ELF-1 (cell line): ENCODE measurements at regions not wholly inside any gene's neighbourhood (a gene's known extent, or its start where the extent isn't known, plus 50 kb on each side); places are given as distances from the start of the nearest gene placed in this dataset.
A peak's percentile ranks its signal among the peaks of the same experiment; 100 is the strongest.

ENCODE experiments used
- DNase-seq: peaks from one replicate; pipeline ENCODE4 v3.0.0-alpha.2; 2016; ENCODE audit warnings: low read depth, low spot score

DNA sequence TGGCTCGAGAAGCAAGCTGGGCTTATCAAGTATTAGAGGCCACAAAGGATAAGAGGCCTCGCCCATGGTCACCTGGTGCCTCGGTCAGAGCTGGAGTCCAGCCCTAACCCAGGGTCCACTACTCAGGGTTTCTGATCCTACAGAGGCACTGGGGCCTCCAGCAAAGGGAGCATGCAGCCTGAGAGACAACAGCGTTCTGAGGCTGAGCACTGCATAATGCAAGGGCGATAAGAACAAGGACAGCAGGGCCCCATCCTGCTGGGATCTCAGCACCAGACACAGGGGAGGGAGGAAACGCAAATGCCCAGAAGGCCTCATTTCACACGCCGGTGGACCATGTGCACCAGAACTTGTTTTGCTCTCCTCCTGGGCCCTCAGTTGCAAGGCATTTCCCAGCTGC, 63.0 kb downstream of the C5orf15 start:
- peak; percentile 36 for DNase-seq

DNA sequence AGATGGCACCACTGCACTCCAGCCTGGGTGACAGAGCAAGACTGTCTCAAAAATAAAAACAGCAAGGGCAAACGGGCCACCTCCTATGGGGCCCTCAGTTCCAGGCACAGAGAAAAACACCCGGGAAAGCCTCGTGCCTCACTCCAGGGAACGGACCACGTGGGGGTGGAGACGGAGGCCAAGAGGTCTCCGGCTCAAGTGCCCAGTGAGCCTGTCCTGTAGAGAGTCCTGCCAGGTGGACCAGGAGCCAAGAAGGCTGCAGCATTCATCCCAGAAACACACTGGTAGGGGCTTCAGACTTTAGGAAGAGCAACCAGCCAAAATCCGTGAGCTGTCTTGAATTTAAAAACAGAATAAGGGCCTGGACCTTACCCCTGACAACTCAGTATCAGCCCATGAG, 63.8 kb downstream of the C5orf15 start:
- DNase-seq, result no peak

DNA sequence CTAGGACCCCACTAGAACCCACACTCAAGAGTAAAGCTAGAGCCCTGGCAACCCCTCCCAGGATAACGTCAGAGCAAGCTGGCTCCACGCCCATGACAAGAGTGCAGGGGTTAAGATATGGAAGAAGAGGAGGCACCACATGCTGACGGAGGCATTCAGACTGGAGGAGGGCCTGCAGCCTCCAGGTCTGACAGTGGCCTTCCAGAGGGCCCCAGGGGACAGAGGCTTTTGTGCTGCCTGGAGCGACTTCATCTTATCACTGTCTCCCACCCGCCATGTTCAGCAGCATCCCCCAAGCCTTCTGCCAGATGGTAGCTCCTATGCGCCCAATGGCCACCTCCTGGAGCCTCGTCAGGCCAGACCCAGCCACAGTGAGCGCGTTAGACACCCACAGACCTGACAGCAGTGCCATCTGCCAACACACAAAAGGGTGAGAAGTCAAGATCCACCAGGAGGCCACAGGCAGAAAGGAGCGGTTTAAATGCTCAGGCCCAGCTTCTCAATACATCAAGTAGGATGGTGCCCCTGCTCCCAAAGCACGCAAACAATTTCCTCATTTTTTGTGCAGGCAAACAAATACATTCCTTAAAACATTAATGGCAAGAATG, 65.8 kb downstream of the C5orf15 start:
- DNase-seq, result peak; percentile 21

DNA sequence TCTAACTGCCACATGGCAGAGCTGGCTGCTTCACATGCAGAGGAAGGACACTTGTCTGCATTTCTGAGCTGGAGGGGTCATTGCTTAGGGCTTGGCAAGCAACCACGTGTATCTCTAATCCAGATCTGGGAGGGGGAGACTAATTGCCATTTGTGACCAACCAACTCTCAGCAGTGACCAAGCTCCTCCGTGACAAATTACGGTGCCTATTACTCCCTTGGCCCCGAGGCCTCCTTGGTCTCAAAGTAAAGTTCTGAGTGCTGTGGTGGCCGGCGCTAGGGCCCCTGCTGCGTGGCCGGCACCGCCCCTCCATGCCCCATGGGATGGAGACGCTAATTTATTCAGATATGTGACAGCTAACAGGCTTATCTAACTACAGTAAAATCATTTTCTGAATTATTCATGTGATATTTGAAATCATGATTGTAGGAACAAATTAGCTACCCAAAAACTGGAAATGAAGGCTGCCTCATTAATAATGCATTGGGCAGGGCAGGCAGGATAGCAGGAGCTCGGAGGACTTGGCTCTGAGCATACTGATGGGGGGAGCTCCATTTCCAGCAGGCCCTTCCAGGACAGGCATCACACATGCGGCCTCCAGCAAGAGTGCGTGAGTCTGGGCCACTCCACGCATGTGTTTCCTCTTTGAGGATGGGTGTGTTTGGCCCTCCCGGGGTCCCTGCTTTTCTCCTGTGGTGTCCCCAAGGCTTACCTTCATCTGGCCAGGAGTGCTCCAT, 67.7 kb downstream of the C5orf15 start:
- DNase-seq, result peak; percentile 60

DNA sequence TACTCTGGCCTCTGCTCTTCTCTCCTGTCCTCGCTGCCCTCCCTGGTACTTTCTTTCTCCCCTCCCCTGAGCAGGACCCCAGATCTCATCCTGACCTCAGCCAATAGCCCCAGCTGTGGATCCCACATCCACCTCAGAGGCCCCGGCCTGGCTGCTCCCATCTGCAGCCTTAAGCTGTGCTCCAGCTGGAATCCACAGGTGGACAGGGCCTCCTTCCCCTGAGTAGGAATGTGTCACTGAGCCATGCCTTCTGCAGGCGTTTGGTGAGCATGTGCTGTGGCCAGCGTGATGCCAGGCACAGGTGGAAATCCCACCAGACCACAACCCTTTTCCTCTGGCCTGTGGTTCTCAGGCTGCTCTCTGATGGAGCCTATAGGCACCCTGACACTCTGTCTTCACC, 68.9 kb downstream of the C5orf15 start:
- DNase-seq, result no peak

DNA sequence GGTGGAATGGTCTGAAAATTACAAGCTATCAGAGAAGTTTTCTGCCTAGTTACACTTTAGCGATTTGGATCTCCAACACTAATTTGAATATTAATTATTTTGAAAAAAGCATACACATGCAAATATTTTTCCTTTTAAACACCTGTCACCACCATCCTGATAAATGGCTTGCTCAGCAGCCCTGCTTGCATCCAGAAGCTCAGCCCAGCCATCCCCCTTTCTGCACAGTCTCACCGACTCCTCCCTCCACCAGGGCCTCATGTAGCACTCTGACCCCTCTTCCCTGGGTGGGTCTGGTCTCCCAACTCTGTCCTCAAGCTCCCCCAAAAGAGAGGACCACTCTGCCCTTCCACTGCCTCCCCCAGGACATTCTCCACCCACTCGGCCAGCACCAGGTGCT, 70.0 kb downstream of the C5orf15 start:
- DNase-seq, result no peak

DNA sequence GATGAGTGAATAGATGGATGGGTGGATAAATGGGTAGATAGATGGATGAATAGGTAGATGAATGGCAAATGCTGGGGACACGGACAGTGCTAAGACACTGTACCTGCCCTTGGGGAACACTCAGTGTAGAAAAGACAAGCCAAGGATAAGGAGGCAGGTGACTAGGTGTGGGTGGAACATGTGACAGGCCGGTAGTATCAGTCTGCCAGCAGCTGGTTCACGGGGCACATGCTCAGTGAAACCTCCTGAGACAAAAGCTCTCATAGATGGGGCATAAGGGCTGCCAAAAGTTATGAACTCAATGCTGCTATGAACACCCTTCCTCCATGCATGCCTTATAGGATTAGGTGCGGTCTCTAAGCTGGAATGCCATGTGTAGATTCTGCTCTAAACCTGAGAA, 71.0 kb downstream of the C5orf15 start:
- no peak for DNase-seq

DNA sequence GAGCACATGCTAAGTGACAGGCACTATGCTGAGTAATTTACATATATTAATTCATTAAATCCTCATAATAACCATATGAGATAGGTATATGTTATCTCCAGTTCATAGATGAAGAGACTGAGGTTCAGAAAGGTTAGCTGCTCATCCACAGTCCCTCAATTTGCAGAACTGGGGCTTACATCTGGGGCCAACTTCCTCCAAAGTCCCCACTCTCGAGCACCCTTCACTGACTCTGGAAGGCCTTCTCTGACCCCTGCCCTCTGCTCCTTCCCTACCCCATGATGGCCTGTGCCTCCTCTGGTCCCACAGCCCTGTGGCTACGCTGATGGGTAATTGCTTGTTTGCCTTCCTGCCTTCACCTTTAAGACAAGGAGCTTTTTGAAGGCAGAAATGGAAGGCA, 71.6 kb downstream of the C5orf15 start:
- no peak for DNase-seq

DNA sequence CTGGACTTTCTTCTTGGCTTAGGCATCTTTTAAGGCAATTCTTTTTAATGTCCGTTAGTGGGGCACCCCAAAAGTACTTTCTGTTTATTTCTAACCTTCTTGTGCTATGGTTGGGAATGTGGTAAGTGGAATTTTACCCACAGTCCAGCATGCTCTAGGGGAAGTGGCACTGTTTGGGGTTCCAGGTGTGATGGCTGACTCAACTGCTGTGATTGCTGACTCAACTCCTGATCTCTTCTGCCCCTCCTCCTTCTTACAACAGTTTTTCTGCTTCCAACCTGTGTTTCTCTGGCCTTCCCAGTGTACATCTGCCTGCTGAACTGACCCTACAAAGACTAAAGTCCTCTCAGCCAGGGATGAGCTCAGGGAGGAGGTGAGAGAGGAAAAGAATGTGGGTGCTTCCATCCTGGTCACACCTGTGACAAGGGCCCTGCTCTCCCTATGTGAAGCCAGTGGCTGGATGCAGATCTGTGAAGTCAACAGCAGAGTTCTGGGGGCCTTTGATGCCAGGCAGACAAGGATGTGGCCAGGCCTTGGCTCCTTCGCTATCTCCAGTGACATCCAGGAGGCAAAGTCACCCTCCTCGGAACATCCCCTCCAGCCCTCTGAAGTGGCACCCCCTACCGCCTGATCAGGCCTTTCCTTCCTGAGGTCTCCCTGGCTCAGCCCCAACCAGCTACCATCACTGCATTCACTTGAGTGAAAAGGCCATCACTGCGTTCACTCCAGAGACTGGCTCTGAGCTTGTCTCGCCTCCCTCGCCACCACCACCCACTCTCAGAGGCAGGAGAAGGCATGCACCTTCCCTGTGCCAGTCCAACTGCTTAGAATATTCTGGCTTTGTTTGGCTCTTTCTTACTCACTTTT, 72.2 kb downstream of the C5orf15 start:
- DNase-seq, result no peak

DNA sequence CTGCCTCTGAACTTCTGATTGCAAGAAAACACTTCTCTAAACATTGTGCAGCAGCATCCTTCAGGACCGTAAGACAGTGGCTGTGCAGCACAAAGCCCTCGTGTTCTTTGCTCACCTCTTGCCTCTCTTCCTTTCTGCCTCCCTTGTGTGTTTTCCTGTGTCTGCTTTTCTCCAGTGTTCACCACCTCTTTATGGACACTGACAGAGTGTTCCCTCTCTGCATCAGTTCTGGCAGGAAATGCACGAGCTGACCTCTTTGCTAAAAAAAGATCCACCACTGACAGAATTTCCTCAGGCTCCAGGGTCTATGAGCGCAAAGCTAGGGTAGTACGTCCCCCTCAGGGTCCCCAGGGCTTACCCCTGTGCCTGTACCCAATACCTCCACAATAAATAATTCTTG, 74.3 kb downstream of the C5orf15 start:
- no peak for DNase-seq

DNA sequence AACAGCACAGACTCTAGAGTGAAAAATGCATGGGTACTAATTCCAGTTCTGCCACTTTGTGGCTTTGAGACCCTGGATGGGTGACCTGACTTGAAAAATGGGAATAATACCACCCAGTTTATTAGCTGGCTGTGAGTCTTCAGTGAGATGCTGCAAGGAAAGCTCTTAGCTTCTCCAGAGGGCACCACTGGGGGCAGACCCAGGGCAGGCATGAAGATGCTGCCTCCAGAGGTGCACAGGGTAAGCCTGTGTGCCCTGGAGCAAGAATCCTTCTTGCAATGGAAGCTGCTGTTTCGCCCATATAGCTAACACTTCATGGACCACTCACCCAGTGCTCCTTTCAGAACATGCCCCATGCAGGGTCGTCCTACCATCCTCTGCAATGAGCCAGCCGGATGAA, 75.7 kb downstream of the C5orf15 start:
- no peak for DNase-seq

DNA sequence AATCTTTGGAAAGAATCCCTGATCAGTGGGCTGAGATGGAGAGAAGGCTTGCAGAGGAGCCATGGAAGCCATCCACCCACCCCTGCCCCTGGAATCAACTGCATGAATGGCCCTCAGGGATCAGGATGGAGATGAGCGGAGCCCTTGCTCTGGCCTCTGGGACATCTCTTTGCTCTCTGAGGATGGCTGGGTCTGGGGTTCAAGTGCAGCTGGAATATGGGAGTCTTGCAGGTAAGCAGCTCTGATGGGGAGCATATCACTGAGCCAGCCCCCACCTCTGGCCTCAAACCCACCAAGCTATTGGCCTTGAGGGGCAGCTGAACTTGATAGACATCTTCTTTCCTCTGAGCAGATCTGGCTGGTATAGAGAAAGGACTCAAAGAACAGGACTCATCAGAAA, 76.1 kb downstream of the C5orf15 start:
- no peak for DNase-seq

DNA sequence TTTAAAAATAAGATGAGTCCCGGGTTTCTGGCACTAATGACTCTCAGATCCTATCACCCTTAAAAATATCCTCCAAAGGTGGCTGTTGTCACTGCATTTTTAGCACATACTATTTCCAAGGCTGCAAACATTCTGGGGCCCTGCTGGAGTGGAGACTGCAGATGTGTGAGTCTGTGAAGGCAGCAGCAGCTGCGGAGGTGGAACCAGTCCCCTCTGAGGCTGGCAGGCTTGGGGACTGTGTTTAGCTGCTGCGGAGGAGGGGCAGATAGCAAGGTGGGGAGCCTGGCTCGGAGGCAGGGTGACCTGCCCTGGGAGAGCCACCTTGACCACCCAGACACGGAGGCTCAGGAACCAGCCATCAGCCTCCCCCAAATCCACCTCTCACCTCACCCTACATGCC, 77.0 kb downstream of the C5orf15 start:
- no peak for DNase-seq

DNA sequence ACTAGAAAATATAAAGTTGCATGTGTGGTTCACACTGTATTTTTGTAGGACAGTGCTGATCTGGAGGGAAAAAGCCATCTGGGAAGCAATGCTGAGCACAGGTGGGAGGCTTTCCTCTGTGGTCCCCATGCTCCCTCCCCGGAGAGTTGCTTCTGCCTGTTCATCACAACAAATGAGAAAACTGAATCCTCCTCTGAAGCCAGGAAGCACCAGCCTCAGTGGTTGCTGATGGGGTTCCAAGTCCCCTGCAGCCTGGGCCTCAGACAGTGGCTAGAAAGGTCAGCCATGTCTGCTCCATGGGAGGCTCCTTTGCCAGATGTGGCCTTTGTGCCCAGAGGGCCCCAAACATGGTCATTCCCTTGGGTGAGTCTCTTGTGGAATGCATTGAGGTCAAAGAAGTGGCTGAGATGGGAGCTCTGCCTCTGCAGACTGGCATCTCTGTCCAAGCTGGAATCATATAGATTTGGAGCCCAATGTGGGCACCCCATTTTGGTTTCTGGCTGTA, 77.6 kb downstream of the C5orf15 start:
- no peak for DNase-seq

DNA sequence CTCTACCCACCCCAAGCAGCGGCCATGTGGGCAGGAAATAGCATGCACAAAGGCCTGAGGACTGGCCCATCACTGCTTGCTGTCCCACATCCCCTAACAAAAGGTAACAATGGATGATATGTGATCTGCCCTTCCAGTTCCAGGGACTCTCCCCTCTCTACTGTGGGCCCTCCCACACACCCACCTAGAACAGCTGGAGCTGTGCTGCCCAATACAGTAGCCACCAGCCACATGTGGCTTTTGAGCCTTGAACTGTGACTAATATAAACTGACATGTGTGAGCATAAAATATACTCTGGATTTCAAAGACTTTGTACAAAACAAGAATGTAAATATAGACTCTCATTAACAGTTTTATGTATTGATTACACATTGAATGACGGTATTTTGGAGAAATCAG, 78.1 kb downstream of the C5orf15 start:
- no peak for DNase-seq

DNA sequence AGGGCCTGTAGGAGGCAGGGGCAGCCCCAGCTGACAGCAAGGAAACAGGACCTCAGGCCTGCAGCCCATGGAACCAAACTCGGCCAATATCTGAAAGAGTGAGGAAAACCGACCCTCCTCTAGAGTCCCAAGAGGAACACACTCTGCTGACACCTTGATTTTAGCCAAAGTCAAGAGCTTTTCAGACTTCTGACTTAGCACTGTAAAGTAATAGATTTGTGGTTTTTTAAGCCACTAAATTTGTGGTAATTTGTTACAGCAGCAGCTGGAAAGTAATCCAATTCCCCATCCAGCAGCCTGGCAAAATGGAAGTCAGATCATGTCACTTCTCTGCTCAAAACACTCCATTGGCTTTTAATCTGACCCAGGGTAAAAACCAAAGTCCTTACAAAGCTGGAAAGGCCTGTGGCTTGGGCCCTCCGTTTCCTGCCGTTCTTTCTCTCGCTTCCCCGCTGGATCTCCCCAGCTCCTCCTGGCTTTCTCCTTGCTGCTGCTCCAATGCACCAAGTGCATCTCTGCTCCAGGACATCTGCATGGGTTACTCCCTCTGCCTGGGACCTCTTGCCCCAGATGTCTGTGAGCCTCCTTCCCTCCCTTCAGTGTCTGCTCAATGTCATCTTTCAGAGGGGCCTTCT, 79.0 kb downstream of the C5orf15 start:
- no peak for DNase-seq

DNA sequence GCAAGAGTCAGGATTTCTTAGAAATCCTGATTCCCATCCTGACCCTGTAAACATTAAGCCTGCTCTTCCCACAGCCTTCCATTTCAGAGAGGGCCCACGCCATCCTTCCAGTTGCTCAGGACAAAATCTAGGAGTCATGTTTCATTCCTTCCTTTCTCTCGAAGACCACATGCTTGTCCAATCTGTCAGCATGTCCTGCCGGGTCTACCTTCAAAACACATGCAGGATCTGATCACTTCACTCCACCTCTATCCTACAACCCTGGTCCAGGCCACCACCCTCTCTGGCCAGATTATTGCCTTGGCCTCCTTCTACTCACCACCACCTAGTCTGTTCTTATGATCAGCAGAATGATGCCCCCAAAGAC, 79.8 kb downstream of the C5orf15 start:
- DNase-seq, result no peak

DNA sequence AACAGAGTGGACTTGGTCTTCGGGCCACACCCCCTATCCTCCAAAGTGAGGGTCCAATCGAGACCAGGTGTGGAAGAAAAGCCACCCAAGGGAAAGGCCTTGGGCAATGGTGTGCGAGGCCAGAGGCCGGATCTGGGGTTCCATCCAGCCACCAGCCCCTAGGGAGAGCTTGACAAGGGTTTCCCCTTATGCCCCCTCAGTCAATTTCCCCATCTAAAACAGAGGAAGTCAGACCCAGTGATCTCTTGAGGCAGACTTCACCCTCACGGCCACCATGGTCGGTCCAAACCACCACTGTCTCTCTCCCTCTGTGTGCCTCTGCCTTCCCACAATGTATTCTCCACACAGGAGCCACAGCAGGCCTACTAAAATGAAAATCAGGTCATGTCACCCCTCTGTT, 82.9 kb downstream of the C5orf15 start:
- no peak for DNase-seq

DNA sequence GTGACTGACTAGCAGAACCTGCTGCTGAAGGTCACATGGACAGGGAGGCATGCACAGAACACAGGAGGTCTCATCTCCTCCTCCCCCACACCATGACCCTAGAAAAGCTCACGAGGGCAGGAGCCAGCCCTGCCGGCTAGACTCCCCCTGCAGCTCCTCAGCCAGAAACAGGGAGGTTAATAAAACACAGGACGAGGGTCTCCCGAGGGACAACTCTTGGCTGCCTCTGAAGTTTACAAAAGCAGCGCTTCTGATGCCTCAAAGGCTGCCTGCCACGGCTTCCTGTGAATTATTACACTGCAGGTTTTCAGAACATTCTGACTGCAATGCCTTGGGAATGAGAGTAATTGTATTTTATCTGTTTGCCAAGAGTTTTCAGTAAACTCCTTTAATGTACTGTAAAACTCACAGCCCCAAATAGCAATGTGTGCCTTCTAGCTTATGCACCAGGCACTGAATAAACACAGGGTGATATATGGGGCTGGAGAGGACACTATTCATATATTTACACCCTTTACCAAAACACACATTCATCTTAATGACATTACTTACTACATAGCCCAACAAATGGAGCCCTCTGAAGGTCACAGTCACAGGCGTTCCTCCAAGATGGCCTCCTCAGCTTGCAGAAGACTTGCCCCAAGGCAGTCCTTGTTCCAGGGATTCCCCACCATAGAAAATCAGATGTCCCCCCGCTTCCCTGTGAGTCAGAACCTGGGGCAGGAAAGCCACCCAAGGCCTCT, 83.7 kb downstream of the C5orf15 start:
- peak; percentile 10 for DNase-seq

DNA sequence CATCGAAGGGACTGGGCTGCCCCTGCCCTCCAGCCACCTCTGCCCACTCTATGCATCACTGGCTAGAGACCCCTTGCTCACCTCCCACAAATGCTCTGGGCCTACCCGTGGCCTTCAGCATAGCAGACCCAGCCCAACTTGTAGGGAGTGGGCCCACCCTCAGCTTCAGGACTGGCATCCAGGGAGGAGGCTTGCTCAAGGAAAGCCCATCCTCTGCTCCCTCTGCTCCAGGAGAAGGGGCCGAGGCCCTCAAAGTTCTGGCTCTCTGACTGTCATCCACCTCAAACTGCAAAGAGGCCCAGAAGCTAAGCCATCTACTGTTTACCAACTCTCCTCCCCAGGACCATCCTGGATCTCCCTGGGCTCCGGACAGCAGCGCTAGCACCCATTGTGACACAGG, 84.5 kb downstream of the C5orf15 start:
- no peak for DNase-seq

DNA sequence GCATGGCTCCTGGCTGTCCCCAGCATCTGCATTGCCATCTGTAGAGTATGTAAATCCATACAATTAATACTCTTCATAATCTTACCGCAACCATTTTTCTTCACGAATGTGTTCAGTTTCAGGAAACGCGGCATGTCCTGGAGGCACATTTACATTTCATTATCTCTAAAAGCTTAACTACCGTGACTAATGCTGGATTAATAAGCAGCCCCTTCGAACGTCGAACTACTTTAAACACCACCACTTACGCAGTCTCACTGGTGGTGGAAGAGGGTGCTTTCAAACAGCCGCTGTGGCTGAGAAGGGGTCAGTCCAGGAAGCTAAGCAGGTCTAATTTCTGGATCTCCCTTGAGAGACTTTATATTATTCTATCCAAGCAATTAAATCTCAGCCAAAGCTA, 85.6 kb downstream of the C5orf15 start:
- DNase-seq, result no peak

DNA sequence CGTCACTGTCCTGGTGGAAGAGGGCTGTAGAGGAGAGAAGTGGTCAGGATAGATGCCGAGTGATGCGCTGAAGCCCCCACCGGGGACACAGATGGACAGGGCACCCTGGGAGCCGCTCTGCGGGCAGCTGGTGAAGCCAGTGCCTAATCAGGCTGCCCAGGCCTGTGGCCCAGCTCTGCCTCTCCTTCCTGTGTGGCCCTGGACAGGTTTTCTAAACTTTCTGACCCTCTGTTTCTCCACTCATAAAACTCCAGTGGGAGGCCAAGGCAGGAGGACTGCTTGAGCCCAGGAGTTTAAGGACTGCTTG, 86.1 kb downstream of the C5orf15 start:
- no peak for DNase-seq
